CD4-positive, alpha-beta T cell treated with Interleukin-21 for 1 hour (primary cell): ENCODE measurements at regions not wholly inside any gene's neighbourhood (a gene's known extent, or its start where the extent isn't known, plus 50 kb on each side); places are given as distances from the start of the nearest gene placed in this dataset.
"Not testable (repeated sequence)": the region's sequence is repeated elsewhere in the genome, so short reads cannot be mapped to it uniquely, and the experiment has no call there.

Source experiments
- DNase-seq: peaks from one replicate; pipeline ENCODE4 v3.0.0-alpha.2; 2020

DNA sequence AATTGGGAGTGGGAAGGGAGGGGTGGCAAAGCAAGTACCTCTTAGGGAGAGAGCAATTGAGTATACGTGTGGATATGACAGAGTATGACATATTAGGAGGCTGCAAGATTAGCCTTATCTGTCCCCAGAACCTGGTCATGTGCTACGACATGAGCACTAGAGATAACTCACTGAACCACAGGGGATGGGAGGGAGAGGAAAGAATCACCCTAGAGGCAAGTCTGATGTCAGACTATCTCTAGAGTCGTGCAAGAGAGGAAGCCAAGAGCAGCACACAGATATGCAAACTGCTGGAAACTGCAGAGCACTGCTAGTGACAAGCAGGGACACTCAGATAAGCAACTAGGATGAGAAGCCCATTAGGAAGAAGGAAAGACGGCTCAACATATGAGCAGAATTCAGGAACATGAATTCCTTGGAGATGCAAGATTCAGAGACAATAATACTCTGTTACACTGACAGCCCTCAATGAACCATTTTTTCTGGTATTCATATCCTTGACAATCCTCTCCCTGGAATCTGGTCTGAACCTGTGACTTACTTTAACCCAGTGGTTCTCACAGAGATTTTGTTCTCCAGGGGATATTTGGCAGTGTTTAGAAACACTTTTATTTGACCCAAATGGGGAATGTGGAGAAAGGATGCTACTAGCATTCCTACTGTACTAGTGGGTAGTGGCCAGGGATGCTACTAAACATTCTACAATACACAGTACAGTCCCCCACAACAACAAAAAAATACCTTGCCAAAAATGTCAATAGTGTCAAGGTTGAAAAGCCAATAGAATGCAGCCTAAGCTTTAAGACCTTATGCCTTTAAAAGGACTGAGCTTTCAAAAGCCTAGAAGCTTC, 84.0 kb upstream of the BMP2K start:
- no peak for DNase-seq

DNA sequence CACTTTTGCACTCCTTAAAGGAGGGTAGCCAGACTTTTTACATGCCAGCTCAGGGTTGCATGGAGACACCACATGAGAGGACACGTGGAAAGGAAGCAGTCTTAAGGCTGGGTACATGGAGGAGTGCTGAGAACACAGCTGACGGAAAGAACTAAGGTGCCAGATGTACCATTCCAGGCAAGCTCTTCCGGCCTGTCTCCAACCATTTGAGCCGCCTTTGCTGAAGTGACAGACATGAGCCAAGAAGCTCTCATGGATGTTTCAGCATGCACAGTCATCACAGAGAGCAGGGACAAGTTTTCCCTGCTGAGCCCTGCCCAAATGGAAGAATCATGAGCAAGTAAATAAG, 83.4 kb upstream of the BMP2K start:
- no peak for DNase-seq

DNA sequence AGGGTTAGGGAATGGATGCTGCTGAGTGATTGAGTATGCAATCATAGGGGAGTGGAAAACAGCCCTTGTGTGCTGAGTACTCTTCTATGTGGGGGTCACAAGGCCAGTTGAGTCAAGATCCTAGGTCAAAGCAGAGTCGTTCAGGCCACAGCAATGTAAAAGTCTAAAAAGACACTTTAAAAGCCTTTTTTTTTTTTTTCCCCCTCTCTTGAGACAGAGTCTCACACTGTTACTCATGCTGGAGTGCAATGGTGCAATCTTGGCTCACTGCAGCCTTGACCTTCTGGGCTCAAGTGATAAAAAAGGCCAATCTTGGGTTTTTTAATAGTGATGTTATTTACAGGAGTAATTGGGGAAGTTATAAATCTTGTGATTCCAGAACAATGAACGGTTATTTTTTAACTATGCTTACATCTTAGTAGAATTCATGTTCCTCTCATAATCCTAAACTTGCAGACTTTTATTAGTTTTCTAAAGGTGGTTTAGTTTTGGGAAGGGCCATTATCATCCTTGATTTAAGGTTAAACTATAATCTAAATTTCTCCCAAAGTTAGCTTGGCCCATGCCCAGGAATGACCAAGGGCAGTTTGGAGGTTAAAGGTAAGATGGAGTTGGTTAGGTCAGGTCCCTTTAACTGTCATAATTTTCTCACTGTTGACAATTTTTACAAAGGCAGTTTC, 82.2 kb upstream of the BMP2K start:
- no peak for DNase-seq

GRCh38 chr4:78694457-78694787, 81.7 kb upstream of the BMP2K start:
- no peak for DNase-seq

- DNase-seq, result no peak
Observed at GRCh38 chr4:78695910-78696309, 80.2 kb upstream of the BMP2K start.

DNA sequence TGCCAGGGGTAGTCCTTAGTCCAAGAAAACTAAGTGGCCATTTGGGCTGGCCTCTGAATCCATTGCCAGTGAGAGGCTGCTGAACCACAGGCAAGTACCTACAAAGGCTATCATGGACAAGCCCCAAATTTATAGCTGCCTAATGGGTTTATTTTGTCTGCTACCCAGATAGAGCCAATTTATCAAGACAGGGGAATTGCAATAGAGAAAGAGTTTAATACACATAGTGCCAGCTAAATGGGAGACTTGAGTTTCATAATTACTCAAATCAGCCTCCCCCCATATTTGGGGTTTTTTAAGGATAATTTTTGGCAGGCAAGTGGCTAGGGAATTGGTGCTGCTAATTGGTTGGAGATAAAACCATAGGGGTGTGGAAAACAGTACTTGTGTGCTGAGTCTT, 73.1 kb upstream of the BMP2K start:
- DNase-seq, result no peak

- DNase-seq, result no peak
Observed at GRCh38 chr4:78704317-78704716, 71.8 kb upstream of the BMP2K start.

DNA sequence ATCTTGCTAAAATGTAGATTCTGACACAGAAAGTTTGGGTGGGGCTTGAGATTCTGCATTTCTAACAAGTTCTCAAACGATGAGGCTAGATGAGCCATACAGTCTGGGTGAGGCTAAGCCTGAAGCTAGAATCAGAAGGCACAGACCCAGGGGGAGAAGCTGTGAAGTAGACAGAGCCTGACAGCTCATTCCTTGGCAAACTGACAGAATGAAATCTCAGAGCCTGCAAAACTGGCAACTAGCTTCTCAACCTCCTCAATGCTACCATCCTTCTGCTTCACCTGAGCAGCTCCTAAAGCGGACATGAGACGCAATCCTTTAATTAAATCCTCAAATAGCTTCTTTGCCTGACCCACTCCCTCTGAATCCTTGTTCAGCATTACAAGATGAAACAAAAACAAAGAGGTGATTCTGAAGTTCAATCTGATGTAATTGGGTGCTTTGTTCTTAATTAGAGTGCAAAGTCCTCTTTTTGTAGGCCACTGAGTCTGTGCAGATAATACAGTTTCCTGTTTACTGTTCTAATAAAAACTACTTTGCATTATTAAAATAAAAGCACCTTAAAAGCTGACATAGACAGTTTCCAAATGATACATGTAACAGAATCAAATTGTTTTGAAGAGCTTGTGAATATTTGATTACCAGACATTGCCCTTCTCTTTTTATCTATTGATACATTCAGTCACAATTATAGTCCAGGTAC, 71.0 kb upstream of the BMP2K start:
- DNase-seq, result no peak

DNA sequence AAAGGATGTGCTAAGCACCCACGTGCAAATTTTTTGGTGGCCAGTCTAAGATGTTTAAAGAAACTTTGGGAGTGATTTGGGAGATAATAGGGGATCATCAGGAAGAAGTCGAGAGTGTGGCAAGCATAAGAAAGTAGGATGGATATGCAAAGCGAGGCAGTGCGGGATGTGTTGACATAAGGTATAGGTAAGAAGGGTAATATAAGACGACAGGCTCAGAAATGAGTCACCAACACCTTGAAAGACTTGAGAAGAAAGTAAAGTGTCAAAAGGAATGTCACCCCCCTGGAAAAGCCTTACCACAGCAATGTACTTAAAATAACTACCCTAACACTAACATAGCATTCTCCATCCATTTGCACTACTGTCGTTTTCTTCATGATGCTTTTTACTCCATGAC, 69.8 kb upstream of the BMP2K start:
- DNase-seq, result no peak

DNA sequence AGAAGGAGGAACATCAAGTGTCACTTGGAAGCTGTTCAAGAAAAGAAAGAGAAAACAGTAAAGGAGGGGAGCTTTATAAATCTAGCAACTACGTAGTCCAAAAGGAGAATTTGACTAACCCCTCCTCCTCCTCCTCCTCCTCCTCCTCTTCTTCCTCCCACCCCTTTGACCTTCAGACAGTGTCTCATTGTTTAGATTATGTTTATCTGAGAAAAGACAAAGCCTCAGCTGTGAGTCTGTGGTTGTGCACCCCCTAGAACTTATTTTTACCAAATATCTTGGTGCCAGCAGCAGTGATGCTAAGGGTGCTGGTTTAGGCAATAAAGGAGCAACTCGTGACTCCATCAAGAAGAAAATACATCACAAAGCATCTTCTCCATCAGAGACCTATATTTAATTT, 68.9 kb upstream of the BMP2K start:
- no peak for DNase-seq

GRCh38 chr4:78707793-78708192, 68.4 kb upstream of the BMP2K start:
- DNase-seq, result no peak

DNA sequence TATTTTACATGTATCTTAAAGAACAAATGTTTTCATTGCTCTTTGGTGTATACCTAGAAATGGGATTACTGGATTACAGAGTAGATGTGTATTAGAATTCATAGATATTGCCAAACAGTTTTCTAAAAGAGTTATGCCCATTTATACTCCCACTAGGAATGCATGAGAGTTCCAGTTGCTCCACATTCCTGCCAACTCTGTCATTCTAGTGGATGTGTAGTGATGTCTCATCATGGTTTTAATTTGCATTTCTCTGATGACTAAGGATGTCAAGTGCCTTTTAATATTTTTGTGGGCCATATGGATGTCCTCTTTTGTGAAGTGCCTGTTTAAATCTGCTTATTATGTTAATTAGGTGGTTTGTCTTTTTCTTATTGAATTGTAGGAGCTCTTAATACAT, 65.6 kb upstream of the BMP2K start:
- DNase-seq, result no peak

DNA sequence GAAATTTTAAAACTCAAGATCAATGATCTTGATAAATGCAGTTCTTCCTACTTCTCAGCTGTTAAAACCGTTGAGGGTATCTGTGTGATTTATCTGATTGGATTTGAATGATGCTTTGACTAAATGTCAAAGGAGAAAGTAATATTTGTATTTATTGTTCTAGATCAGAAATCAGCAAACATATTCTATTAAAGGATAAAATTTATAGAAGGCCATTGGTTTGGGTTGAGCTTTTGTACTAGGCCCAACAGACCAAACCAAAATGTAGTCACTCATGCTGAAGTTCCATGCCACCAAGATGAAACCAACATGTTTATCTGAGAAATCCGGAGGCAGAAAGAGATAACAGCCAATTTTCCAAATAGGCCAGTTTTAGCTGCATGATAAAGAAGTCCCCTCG, 64.5 kb upstream of the BMP2K start:
- no peak for DNase-seq

- DNase-seq, result not testable (repeated sequence)
Observed at GRCh38 chr4:78714598-78714997, 61.6 kb upstream of the BMP2K start.

GRCh38 chr4:78715372-78715771, 60.8 kb upstream of the BMP2K start:
- DNase-seq, result not testable (repeated sequence)

GRCh38 chr4:78717712-78718111, 58.4 kb upstream of the BMP2K start:
- not testable (repeated sequence) for DNase-seq

- DNase-seq, result no peak
Observed at GRCh38 chr4:78720204-78720603, 55.9 kb upstream of the BMP2K start.

- peak; percentile 14 for DNase-seq
Observed at GRCh38 chr4:78720994-78721677, 55.0 kb upstream of the BMP2K start.

GRCh38 chr4:78721747-78722146, 54.4 kb upstream of the BMP2K start:
- DNase-seq, result no peak

DNA sequence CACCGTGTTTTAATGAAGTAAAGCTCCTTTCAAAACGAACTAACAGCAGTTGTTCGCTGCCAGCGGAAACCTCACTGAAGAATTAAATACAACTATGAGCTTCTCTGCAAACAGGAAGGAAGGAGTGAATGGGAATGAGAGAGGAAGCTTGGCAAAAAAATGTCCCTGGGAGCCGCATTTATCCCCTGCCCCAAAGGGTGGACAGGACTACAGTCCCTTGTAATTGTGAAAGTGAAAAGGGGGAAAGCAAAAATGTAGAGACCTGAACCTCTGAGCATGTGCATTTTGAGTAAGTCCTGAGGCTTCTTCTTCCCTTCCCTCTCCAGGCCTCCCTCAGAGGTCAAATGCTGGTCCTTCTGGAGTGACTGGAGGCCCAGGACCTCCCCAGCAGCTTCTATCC, 53.8 kb upstream of the BMP2K start:
- no peak for DNase-seq

- no peak for DNase-seq
Observed at GRCh38 chr4:78722878-78723277, 53.3 kb upstream of the BMP2K start.
